Stimulated activated naive CD8-positive, alpha-beta T cell treated with anti-CD3 and anti-CD28 coated beads, Interleukin-15, Interleukin-2, amounts not matched to agents 100 U/mL and 50 U/mL, for 24 hours (primary cell): ENCODE measurements at regions not wholly inside any gene's neighbourhood (a gene's known extent, or its start where the extent isn't known, plus 50 kb on each side); places are given as distances from the start of the nearest gene placed in this dataset.

Experiments used
- ATAC-seq: fragments of 150-1000 bp; cut with Tn5 transposase; one replicate; pipeline ENCODE4 v1.10.0; 2021
- DNase-seq: peaks from one replicate; pipeline ENCODE4 v3.0.0; 2021

DNA sequence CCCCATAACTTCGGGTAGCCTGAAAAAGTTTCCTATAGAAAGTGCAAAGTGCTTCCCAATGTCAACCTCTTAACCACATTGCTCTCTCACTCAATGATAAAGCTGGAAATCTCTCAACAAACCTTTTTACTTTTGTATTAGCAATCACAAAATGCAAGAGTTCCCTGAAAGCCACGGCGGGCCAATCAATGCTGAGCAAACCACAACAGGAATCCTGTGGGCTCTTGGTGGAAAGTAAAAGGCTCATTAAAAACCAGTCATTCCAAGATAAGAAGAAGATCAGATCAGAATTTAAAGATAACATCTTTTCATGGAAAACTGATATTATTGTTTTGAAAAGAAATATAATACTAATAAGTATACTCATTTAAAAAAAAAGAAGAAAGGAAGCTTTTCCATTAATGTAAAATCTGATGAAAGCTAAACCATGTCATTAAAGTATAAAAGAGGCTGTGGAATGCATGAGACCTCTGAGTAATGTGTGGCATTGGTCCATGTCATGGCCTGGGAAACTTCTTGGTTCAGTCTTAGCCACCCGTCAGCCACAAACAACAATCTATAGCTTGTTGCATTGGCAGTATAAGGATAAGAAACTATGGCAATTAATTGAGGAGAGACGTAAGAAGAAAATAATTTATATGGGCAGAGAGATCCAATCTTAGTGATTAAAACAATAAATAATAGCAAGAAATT, 1066.1 kb upstream of the SORCS1 start:
- no peak for DNase-seq
- no peak for ATAC-seq

GRCh38 chr10:108208732-108209131, 1044.2 kb upstream of the SORCS1 start:
- no peak for DNase-seq
- ATAC-seq = no peak

DNA sequence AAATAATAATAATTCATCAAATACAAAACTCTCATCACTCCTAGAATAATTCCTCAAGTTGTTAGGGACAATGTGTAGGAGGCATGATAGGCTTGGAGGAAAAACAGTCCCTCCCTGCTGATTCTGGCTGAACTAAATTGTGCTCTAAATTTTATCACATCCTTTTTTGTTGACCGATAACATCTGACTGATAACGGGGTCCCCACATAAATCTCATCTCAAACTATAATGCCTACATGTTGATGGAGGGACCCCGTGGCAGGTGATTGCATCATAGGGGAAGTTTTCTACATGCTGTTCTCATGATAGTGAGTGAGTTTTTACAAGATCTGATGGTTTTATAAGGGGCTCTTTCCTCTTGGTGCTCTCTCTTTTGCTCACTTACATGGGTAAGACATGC, 1043.5 kb upstream of the SORCS1 start:
- no peak for ATAC-seq

DNA sequence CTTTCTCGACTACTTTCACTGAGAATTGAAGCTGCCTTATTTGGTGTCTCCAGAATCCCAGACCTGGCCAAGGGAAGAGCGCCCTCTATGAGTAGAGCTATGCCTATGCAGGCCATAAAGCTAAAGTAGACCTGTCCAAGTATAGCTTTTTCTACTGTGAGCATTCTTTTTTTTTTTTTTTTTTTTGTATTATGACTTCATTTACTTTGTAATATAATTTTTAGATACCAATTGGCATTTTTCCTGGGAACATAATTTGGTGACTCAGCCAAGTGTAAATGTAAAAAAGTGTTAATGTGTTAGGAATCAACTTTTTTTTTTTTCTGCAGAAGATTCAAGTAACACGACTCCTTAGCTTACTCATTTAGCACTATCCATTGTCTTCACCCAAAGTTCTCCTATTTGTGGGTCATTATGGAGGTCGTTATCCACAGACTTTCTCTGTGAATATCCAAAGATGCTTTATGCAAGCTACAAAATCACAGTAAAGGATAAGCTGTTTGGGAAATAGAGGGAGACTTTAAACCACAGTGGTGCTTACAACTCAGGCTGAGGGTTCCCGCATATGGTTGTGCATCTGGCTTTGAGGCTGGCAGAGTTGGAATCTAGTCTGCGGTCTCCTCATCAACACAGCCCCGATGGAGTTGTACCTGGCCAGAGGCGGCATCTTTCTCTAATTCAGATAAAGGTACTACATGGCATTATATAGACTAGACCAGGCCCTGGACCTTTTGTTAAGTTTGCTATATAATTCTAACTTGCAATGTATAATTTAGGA, 1040.2 kb upstream of the SORCS1 start:
- ATAC-seq (no peak), DNase-seq (no peak)

More for the DNA sequence above, 1043.5 kb upstream of the SORCS1 start:
- DNase-seq = no peak

DNA sequence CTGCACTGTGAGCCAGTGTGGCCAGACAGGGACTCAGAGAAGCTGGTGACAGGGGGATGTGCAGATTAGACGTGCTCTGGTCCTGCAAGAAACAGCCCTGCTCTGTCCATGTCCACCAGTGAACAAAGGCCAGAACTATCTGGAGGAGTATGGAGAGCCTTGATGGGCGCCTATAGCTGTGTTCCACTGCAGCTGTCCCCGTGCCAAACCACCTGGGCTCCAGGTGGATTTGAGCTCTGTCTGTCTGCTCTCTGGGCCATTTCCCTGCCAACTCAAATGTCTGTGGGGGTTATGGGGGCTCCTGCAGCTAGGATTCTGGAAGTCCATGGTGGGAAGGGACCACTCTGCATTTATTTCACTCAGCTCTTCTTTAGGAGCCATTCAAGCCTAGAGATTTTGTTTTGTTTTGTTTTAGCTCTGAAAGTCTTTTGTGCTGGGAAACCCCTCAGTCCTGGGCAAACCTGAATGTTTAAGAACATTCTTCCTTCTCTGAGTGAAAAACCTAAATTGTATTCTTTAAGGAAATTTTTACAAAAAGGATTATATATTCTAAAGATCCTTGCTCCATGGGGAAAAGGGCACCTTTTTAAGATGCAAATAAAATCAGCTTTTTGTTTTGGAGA, 1039.5 kb upstream of the SORCS1 start:
- DNase-seq (no peak), ATAC-seq (peak; percentile 14)

DNA sequence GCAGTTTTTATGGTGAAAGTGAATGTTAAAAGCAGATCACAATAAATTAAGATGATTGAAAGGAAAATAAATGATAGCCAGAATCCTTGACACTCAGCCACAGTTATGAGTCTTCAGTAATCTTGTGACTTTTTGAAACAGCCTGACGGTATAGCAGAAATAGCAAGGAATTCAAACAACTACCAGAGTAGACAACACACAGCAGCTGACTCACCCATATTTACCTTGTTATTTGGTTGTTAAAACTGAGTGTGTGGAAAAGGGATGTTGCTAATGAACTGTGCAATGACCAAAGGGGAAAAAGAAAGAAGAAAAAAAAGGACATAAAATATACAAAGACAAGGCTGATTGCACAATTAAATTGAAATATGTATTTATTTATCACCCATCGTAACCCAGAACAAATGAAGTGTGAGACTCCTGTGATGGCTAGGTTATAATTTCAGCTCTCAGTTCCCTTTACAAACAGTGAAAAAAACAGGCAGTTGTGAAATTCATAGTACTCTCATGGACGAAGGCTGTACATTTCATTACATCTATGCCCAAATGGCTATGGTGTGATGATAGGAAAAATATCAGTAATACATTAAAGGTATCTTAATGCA, 1023.0 kb upstream of the SORCS1 start:
- no peak for ATAC-seq
- no peak for DNase-seq

- no peak for ATAC-seq
- no peak for DNase-seq
Observed at GRCh38 chr10:108184114-108184513, 1019.6 kb upstream of the SORCS1 start.

- ATAC-seq (no peak), DNase-seq (no peak)
Observed at GRCh38 chr10:108180878-108181277, 1016.4 kb upstream of the SORCS1 start.

DNA sequence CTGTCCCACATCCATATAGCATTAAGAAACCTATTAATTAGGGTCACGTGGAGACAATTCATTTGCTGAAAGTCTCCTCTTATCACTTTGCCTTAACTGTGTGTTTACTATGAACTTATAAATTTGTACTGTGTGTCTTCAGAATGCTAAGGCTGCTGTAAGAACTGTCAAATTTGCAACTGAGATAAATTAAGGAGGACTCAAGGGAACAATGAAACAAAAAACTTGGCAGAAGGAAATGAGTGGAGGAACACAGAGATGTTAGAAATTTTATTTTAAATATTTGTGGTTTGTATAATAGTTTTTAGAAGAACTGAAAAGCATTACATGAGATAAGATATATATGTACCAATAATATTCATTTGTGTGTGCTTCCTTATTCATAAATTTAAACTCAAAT, 1005.3 kb upstream of the SORCS1 start:
- DNase-seq (no peak), ATAC-seq (no peak)

- DNase-seq (no peak), ATAC-seq (no peak)
Observed at GRCh38 chr10:108167766-108168165, 1003.3 kb upstream of the SORCS1 start.

- DNase-seq (no peak), ATAC-seq (no peak)
Observed at GRCh38 chr10:108166401-108166800, 1001.9 kb upstream of the SORCS1 start.

- no peak for ATAC-seq
Observed at GRCh38 chr10:108147346-108147745, 982.8 kb upstream of the SORCS1 start.

GRCh38 chr10:108141064-108141463, 976.6 kb upstream of the SORCS1 start:
- DNase-seq (no peak), ATAC-seq (no peak)

More at GRCh38 chr10:108147346-108147745, 982.8 kb upstream of the SORCS1 start:
- no peak for DNase-seq

DNA sequence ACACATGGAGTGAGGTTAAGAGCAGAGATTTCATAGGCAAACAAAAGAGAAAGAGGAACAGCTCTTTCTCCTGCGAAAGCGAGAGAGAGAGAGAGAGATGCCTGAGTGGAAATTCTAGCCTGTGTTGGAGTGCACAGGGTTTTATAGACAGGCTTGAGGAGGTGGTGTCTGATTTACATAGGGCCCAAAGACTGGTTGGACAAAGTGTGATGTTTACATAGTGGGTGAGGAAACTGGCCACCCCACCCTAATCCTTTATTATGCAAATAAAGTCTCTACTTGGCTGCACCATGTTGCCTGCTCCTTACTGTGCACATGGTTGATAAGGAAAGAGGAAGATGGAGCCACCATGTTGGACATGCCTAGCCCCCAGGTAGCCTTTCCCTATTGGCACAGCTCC, 967.8 kb upstream of the SORCS1 start:
- ATAC-seq (no peak), DNase-seq (no peak)

DNA sequence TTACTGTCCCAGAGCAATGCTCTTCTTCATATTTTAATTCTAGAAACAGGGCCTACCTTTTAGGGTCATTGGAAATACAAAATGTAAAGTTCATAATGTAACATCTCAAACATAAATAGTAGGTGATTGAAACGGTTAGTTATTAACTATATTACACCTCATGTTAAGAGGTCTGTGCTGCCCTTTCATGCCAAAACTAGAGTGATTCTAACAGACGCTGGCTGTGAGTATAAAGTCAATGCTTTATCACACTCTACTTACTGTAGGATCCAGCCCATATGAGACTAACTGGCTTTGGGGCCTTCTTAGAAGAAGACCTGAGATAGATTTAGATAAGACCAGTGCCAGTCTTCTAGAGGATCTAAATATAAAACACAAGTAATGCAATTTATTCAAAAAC, 966.1 kb upstream of the SORCS1 start:
- DNase-seq (no peak), ATAC-seq (no peak)

DNA sequence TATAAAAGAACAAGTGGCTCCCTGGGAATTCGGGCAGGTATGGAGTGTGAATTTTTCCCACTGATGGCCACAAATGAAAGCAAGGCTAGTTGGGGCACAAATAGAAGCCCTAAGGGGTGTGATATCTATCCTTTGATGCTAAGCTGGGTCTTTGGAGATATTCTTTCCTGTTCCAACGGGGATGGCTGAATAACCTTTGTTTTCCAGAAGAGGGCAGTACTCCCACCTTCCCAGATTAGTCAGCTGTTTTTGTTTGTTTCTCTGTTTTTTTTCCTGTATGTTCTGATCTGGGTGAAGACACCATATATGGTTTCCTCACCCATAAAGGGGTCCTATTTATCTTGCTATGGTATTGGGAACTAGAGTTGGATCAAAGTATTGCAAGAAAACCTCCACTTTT, 947.7 kb upstream of the SORCS1 start:
- DNase-seq = no peak
- ATAC-seq = no peak

DNA sequence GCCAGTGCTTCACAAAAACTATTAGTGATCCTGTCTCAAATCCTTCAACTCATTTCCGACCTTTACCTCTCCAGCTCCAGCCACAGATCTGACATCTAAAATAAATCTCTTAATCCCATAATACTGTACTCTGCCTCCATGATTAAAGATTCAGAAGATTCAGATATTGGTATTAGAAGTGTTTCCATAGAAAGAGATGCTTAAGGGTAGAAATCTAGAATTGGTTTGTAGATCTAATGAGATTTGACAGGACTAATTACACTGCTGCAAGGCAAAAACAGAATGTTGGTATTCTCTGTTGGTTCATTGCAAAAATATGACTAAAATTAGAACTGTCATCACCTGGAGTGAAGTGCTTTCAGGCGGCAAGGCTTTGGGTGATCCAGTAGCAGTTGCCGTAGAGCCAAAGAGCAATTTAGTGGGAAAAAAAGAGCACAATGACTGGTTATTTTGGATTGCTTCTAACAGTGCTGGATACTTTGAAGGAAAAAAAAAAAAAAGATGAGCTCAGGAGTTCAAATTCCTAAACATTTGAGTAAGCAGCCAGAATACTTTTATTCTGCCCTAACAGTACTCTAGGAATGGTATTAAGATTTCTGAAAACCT, 940.1 kb upstream of the SORCS1 start:
- DNase-seq (no peak), ATAC-seq (no peak)

- ATAC-seq (no peak), DNase-seq (no peak)
Observed at GRCh38 chr10:108097258-108097657, 932.8 kb upstream of the SORCS1 start.

- DNase-seq (no peak), ATAC-seq (no peak)
Observed at GRCh38 chr10:108095932-108096925, 931.7 kb upstream of the SORCS1 start.

- DNase-seq (no peak), ATAC-seq (no peak)
Observed at GRCh38 chr10:108090476-108091215, 926.1 kb upstream of the SORCS1 start.

GRCh38 chr10:108086502-108086901, 922.0 kb upstream of the SORCS1 start:
- ATAC-seq (no peak), DNase-seq (no peak)
